ENCODE measurements at regions not wholly inside any gene's neighbourhood (a gene's known extent, or its start where the extent isn't known, plus 50 kb on each side); places are given as distances from the start of the nearest gene placed in this dataset.

- no TSS peak for BruUV-seq (replicated peaks)
- Mint-ChIP-seq H3K4me3 (ENCODE audit: unreplicated experiment) (no peak overlapping the region), H3K36me3 (ENCODE audit: insufficient read depth, unreplicated experiment) (no peaks in the 10 kb centered on the region), H3K4me1 (ENCODE audit: insufficient read depth, unreplicated experiment) (peaks cover 5% of the 10 kb centered on the region), H3K27me3 (ENCODE audit: insufficient read depth, unreplicated experiment) (no peaks in the 10 kb centered on the region), H3K27ac (ENCODE audit: low read depth, unreplicated experiment) (no peak overlapping the region), H3K9me3 (ENCODE audit: unreplicated experiment) (peaks cover 7% of the 10 kb centered on the region)
- CTCF ChIA-PET: interaction anchor here (0.7 kb wide), 1 partner anchor 610 kb away, joined by 5 read pairs; no protein-coding TSS in a partner anchor
- TF ChIP-seq, protein P1, sequence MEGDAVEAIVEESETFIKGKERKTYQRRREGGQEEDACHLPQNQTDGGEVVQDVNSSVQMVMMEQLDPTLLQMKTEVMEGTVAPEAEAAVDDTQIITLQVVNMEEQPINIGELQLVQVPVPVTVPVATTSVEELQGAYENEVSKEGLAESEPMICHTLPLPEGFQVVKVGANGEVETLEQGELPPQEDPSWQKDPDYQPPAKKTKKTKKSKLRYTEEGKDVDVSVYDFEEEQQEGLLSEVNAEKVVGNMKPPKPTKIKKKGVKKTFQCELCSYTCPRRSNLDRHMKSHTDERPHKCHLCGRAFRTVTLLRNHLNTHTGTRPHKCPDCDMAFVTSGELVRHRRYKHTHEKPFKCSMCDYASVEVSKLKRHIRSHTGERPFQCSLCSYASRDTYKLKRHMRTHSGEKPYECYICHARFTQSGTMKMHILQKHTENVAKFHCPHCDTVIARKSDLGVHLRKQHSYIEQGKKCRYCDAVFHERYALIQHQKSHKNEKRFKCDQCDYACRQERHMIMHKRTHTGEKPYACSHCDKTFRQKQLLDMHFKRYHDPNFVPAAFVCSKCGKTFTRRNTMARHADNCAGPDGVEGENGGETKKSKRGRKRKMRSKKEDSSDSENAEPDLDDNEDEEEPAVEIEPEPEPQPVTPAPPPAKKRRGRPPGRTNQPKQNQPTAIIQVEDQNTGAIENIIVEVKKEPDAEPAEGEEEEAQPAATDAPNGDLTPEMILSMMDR (IDR thresholded peaks at IDR 0.05; ENCODE audit: unreplicated experiment): no peak
- intact Hi-C loops (cut with micrococcal nuclease): no loop called here
- DNase-seq (ENCODE audit: unreplicated experiment): no peak
- POLR2A ChIA-PET: no interaction called here
These were observed 268.3 kb downstream of the GALR1 start for GRCh38 chr18:77517901-77518300.

DNA sequence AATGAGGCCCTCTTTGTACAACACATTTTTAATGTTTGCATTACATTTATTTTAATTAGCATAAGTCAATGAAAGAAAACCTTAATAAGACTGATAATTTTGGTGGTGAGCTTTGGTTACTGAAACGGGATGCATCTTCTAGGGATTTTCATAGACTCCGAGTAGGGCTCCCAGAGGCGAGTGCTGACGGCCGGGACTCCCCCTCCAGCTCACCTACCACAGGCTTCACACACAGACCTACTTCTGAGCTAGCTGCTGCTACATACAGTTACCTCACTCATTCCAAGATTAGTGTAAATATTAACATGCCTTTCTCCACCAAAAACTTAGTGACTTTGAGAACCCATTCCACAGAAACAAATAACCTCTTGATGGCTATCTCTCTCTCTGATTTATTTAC lies 271.1 kb downstream of the GALR1 start:
- no TSS peak for BruUV-seq (replicated peaks)
- POLR2A ChIA-PET: no interaction called here
- intact Hi-C loops (cut with micrococcal nuclease): no loop called here
- Mint-ChIP-seq H3K9me3 (ENCODE audit: unreplicated experiment) (no peaks in the 10 kb centered on the region), H3K4me3 (ENCODE audit: unreplicated experiment) (no peak overlapping the region), H3K4me1 (ENCODE audit: insufficient read depth, unreplicated experiment) (peaks cover 5% of the 10 kb centered on the region), H3K27ac (ENCODE audit: low read depth, unreplicated experiment) (no peak overlapping the region), H3K36me3 (ENCODE audit: insufficient read depth, unreplicated experiment) (no peaks in the 10 kb centered on the region), H3K27me3 (ENCODE audit: insufficient read depth, unreplicated experiment) (no peaks in the 10 kb centered on the region)
- CTCF ChIA-PET: interaction anchor here (0.6 kb wide), 1 partner anchor 721 kb away, joined by 3 read pairs; no protein-coding TSS in a partner anchor
- TF ChIP-seq, protein P1 (IDR thresholded peaks at IDR 0.05; ENCODE audit: unreplicated experiment): no peak
- DNase-seq (ENCODE audit: unreplicated experiment): no peak

DNA sequence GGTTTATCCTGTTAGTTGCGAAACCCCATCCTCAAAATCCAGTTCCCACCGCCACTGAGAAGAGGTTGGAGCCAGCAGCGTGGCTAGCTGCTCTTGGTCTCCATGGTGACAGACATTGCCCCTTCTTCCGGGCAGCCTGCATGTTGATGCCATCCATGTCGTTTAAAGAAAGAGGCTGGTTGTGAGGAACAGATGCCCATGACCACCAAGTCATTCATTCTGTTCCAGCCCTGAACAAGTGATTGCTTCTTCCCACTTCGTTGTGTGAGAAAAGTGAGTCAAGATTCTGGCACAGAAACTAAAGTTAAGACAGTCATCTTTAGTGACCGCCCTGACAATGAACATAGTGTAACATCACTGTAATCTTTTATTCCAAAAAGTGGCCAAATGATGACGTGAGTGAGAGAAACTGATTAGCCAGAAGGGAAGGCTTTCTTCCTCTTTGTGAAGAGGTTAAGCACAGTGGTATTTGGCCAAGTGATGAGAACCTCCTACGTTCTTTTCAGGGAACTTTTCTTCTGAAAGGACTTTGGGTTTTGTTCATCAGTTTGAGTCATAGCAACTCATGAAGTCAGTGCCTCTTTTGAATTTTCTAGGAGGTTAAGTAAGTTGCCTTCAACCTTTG lies 272.5 kb downstream of the GALR1 start:
- H3K27ac Mint-ChIP-seq (ENCODE audit: low read depth, unreplicated experiment): peak overlapping the region; percentile 52
- H3K4me1 Mint-ChIP-seq (ENCODE audit: insufficient read depth, unreplicated experiment): peaks cover 5% of the 10 kb centered on the region
- no TSS peak for BruUV-seq (replicated peaks)
- no peak overlapping the region for H3K4me3 Mint-ChIP-seq (ENCODE audit: unreplicated experiment)
- no peaks in the 10 kb centered on the region for H3K27me3 Mint-ChIP-seq (ENCODE audit: insufficient read depth, unreplicated experiment)
- no peaks in the 10 kb centered on the region for H3K36me3 Mint-ChIP-seq (ENCODE audit: insufficient read depth, unreplicated experiment)
- ChIA-PET CTCF (no interaction called here), POLR2A (interaction anchor here (0.6 to 1.1 kb wide), 2 partner anchors 9 to 13 kb away, joined by 3 to 9 read pairs; no protein-coding TSS in a partner anchor)
- DNase-seq (ENCODE audit: unreplicated experiment): no peak
- peaks cover 7% of the 10 kb centered on the region for H3K9me3 Mint-ChIP-seq (ENCODE audit: unreplicated experiment)
- intact Hi-C loops (cut with micrococcal nuclease): loop anchor here (1.0 kb wide), 1 partner anchor 38 kb away; no protein-coding TSS in a partner anchor
- TF ChIP-seq, protein P1 (IDR thresholded peaks at IDR 0.05; ENCODE audit: unreplicated experiment): no peak

DNA sequence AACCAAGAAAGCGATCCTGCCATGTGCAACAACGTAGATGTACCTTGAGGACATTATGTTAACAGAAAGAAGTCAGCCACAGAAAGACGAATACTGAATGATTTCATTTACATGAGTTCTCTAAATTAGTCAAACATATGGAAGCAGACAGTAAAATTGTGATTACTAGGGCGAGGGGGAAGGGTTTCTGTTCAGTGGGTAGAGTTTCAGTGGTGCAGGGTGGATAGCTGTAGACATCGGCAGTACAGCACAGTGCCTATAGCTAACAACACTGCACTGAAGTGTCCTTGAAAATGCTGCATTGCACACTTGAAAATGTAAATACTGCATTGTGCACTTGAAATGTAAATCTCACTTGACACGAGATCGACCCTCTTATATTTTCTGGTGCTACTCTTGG lies 275.3 kb downstream of the GALR1 start:
- no peak overlapping the region for H3K4me3 Mint-ChIP-seq (ENCODE audit: unreplicated experiment)
- H3K27me3 Mint-ChIP-seq (ENCODE audit: insufficient read depth, unreplicated experiment): no peaks in the 10 kb centered on the region
- peaks cover 5% of the 10 kb centered on the region for H3K4me1 Mint-ChIP-seq (ENCODE audit: insufficient read depth, unreplicated experiment)
- no peaks in the 10 kb centered on the region for H3K36me3 Mint-ChIP-seq (ENCODE audit: insufficient read depth, unreplicated experiment)
- DNase-seq (ENCODE audit: unreplicated experiment): no peak
- H3K27ac Mint-ChIP-seq (ENCODE audit: low read depth, unreplicated experiment): no peak overlapping the region
- TF ChIP-seq, protein P1 (IDR thresholded peaks at IDR 0.05; ENCODE audit: unreplicated experiment): no peak
- BruUV-seq (replicated peaks): no TSS peak
- intact Hi-C loops (cut with micrococcal nuclease): no loop called here
- ChIA-PET POLR2A (no interaction called here), CTCF (interaction anchor here (0.7 kb wide), 1 partner anchor 231 kb away, joined by 3 read pairs; no protein-coding TSS in a partner anchor)
- H3K9me3 Mint-ChIP-seq (ENCODE audit: unreplicated experiment): peaks cover 8% of the 10 kb centered on the region

Measured in MCF 10A (cell line).